SK-MEL-5 (cell line): ENCODE measurements at regions not wholly inside any gene's neighbourhood (a gene's known extent, or its start where the extent isn't known, plus 50 kb on each side); places are given as distances from the start of the nearest gene placed in this dataset.

Experiments used
- DNase-seq: peaks from one replicate; pipeline ENCODE4 v3.0.0-alpha.2; 2016; ENCODE audit warnings: low read depth, low spot score
- in situ Hi-C: cut with HindIII; loops from 2 replicates; pipeline ENCODE4 v1.10.0; 2016; ENCODE audit warnings: low sequenced_read_pairs, high pct_unique_total_duplicates, low pct_unique_long_range_greater_than_20kb

- in situ Hi-C loops = no loop called here
- no peak for DNase-seq
These were observed 236.1 kb upstream of the USP25 start for GRCh38 chr21:15493646-15494045.

GRCh38 chr21:15494481-15494880 is 235.3 kb upstream of the USP25 start:
- in situ Hi-C loops = no loop called here

GRCh38 chr21:15495965-15496364 is 233.8 kb upstream of the USP25 start:
- in situ Hi-C loops = no loop called here
- no peak for DNase-seq

More at GRCh38 chr21:15494481-15494880, 235.3 kb upstream of the USP25 start:
- no peak for DNase-seq

- in situ Hi-C loops = no loop called here
- DNase-seq = no peak
These were observed 232.9 kb upstream of the USP25 start for GRCh38 chr21:15496911-15497310.

GRCh38 chr21:15498455-15498854 is 231.3 kb upstream of the USP25 start:
- in situ Hi-C loops = no loop called here
- no peak for DNase-seq

GRCh38 chr21:15506086-15506485 is 223.7 kb upstream of the USP25 start:
- DNase-seq = no peak
- in situ Hi-C loops = no loop called here

GRCh38 chr21:15508554-15508953 is 221.2 kb upstream of the USP25 start:
- in situ Hi-C loops = no loop called here
- no peak for DNase-seq

GRCh38 chr21:15514073-15514946 is 215.5 kb upstream of the USP25 start:
- DNase-seq = no peak
- in situ Hi-C loops = no loop called here

- in situ Hi-C loops = no loop called here
These were observed 213.9 kb upstream of the USP25 start for GRCh38 chr21:15515908-15516307.

GRCh38 chr21:15517394-15517793 is 212.4 kb upstream of the USP25 start:
- in situ Hi-C loops = no loop called here
- DNase-seq = no peak

More at GRCh38 chr21:15515908-15516307, 213.9 kb upstream of the USP25 start:
- no peak for DNase-seq

- in situ Hi-C loops = no loop called here
- peak; percentile 43 for DNase-seq
These were observed 208.8 kb upstream of the USP25 start for GRCh38 chr21:15520811-15521643.

GRCh38 chr21:15521644-15522001 is 208.2 kb upstream of the USP25 start:
- in situ Hi-C loops = no loop called here
- no peak for DNase-seq

- no peak for DNase-seq
- in situ Hi-C loops = no loop called here
These were observed 207.6 kb upstream of the USP25 start for GRCh38 chr21:15522148-15522547.

GRCh38 chr21:15524855-15525254 is 204.9 kb upstream of the USP25 start:
- DNase-seq = no peak
- in situ Hi-C loops = no loop called here

GRCh38 chr21:15526798-15527197 is 203.0 kb upstream of the USP25 start:
- no peak for DNase-seq
- in situ Hi-C loops = no loop called here

- DNase-seq = no peak
- in situ Hi-C loops = no loop called here
These were observed 201.4 kb upstream of the USP25 start for GRCh38 chr21:15528346-15528745.

- in situ Hi-C loops = no loop called here
- no peak for DNase-seq
These were observed 197.8 kb upstream of the USP25 start for GRCh38 chr21:15531986-15532385.

GRCh38 chr21:15533618-15534017 is 196.2 kb upstream of the USP25 start:
- in situ Hi-C loops = no loop called here
- no peak for DNase-seq

- in situ Hi-C loops = no loop called here
- no peak for DNase-seq
These were observed 195.3 kb upstream of the USP25 start for GRCh38 chr21:15534450-15534886.
